Chondrocyte (in vitro differentiated cells): ENCODE measurements at regions not wholly inside any gene's neighbourhood (a gene's known extent, or its start where the extent isn't known, plus 50 kb on each side); places are given as distances from the start of the nearest gene placed in this dataset.

Experiments
- DNase-seq: peaks from one replicate; pipeline ENCODE4 v3.0.0; 2021; ENCODE audit warnings: mixed read lengths, low spot score
- H3K27ac Mint-ChIP-seq: one replicate; pipeline ENCODE4 v1.8.0; 2021; ENCODE audit warnings: mild to moderate bottlenecking, moderate library complexity, mixed read lengths; ENCODE audit not compliant: unreplicated experiment
- H3K27me3 Mint-ChIP-seq: 2 replicates; pipeline ENCODE4 v1.8.0; 2021; ENCODE audit warnings: low read depth, mixed read lengths
- H3K36me3 Mint-ChIP-seq: 2 replicates; pipeline ENCODE4 v1.8.0; 2021; ENCODE audit warnings: low read depth, mixed read lengths
- H3K4me1 Mint-ChIP-seq: 2 replicates; pipeline ENCODE4 v1.8.0; 2021; ENCODE audit warnings: low read depth, mild to moderate bottlenecking, mixed read lengths
- H3K4me3 Mint-ChIP-seq: one replicate; pipeline ENCODE4 v1.8.0; 2021; ENCODE audit warnings: mild to moderate bottlenecking, moderate library complexity, mixed read lengths; ENCODE audit not compliant: unreplicated experiment
- H3K9me3 Mint-ChIP-seq: 2 replicates; pipeline ENCODE4 v1.8.0; 2021; ENCODE audit warnings: low read depth, mixed read lengths
- TF ChIP-seq, protein P1 (sequence below): fragments of 200-600 bp; sonication (generic); IDR thresholded peaks from 2 replicates; pipeline ENCODE4 v1.5.0; 2021; ENCODE audit warnings: antibody characterized with exemption, mild to moderate bottlenecking, moderate library complexity

DNA sequence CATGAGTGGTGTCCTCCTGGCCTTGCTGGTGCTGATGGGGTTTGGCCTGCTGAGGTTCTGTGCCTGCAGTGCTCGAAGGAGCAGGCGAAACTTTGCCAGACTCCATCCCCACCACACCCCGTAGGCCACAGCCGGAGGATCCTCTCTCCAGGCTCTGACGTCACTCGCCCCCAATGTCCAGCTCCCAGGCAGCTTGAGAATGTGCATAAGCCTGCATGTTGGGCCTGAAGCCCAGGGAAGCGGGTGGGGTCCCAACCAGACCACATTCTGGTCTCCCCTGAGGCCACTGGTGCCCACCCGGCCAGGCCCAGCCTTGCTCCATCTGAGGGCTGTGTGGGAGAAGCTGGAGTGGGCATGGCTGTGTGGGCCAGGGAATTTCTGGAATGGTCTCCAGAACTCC is 109.8 kb downstream of the ASB7 start:
- H3K4me3 Mint-ChIP-seq = no peak overlapping the region
- no peak overlapping the region for H3K27ac Mint-ChIP-seq
- H3K4me1 Mint-ChIP-seq = peaks cover 5% of the 10 kb centered on the region
- no peak for DNase-seq
- H3K36me3 Mint-ChIP-seq = no peaks in the 10 kb centered on the region
- no peaks in the 10 kb centered on the region for H3K9me3 Mint-ChIP-seq
- TF ChIP-seq, protein P1, sequence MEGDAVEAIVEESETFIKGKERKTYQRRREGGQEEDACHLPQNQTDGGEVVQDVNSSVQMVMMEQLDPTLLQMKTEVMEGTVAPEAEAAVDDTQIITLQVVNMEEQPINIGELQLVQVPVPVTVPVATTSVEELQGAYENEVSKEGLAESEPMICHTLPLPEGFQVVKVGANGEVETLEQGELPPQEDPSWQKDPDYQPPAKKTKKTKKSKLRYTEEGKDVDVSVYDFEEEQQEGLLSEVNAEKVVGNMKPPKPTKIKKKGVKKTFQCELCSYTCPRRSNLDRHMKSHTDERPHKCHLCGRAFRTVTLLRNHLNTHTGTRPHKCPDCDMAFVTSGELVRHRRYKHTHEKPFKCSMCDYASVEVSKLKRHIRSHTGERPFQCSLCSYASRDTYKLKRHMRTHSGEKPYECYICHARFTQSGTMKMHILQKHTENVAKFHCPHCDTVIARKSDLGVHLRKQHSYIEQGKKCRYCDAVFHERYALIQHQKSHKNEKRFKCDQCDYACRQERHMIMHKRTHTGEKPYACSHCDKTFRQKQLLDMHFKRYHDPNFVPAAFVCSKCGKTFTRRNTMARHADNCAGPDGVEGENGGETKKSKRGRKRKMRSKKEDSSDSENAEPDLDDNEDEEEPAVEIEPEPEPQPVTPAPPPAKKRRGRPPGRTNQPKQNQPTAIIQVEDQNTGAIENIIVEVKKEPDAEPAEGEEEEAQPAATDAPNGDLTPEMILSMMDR = no peak
- no peaks in the 10 kb centered on the region for H3K27me3 Mint-ChIP-seq

DNA sequence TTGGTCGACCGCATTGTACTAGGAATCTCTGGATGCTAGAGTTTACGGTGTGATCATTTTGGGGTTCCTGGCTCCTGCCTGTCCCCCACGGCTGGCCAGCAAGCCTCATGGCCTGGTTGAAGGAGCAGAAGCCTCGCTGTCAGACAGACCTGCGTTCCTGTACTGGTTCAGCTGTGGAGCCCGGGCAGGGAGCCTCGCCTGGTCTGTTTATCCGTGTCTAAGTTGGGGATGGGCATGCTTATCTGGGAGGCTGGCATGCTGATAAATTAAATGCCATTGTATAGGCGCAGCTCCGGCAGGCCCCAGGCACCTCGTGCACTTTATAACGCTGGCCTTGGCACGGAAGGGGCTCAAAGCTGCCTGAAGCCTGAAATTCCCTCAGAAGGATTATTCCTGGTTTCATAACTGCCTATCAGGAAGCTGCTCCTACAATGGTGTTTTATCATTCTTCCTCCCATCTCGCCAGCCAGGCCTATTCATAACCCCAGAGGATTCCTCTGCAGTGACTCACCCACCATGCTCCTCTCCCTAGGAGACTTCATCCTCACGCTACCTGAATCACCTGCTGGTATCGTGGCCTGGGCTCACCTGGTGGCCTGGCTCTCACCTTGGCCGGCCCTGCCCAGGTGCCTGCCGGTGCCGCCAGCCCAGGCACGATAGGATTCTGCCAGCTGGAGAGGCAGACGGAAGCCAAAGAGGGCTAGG is 110.9 kb downstream of the ASB7 start:
- TF ChIP-seq, protein P1 = no peak
- H3K27me3 Mint-ChIP-seq = no peaks in the 10 kb centered on the region
- no peak for DNase-seq
- H3K4me1 Mint-ChIP-seq = peaks cover 5% of the 10 kb centered on the region
- H3K27ac Mint-ChIP-seq = no peak overlapping the region
- H3K36me3 Mint-ChIP-seq = no peaks in the 10 kb centered on the region
- H3K4me3 Mint-ChIP-seq = no peak overlapping the region
- no peaks in the 10 kb centered on the region for H3K9me3 Mint-ChIP-seq

DNA sequence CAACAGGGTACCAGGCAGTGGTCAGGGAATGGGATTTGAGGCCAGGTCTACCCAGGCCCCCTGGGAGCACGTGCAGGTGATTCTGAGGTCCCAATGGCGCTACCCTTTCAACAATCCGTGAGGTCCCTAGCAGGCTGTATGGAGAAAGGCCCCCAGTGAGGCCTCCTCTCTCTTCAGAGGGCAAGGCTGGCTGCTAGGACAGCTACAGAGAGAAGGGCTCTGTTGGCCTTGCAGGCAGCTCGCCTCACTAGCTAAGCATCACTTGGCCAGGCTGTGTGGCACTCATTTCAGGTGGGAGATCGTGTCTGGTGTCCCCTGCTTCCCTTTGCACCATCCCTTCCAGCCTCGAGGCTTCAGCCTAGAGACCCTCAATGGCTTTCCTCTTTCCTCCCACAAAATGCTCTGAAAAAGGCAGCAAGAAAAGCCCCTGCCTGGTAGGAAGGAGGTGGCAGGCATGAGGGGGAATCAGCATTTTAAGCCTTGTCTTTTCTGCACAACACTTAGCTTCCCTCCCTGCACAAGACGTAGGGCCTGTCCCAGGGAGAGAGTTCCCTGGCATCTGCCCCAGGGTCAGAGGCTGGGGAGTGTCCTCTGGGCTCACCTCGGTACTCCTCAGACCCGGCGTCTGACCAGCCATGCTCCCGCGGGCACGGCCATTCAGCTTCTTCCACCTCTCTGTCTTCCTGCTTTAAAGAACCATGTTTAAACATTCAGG is 111.8 kb downstream of the ASB7 start:
- Mint-ChIP-seq H3K4me3 (no peak overlapping the region), H3K9me3 (no peaks in the 10 kb centered on the region), H3K27me3 (no peaks in the 10 kb centered on the region), H3K27ac (no peak overlapping the region), H3K4me1 (peaks cover 5% of the 10 kb centered on the region), H3K36me3 (no peaks in the 10 kb centered on the region)
- TF ChIP-seq, protein P1 = no peak
- DNase-seq = no peak

DNA sequence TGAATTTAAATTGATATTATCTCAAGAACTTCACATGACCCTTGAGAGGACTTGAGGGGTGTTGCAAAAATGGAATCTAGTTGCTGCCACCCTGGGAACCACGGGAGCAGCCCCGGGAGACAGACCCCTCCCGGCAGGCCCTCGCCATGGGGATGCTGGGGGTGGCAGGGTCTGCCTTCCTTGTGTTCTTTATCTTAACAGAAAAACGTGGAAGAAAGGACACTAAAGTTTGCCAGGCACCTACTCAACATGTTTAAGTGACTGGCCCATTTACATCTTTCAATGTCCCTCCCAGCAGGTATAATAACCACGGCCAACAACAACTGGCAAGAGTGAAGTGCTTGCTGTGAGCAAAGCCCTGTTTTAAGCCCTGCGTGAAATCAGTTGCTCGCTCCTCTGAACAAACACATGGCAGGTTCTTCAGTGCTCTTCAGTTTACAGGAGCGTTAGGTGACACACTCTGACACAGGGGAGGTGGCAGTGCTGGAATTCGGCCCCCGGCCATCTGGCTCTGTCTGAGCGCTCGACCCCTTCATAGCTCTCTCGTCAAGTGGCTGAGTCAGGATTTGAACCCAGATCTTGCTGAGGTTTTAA is 112.5 kb downstream of the ASB7 start:
- DNase-seq = no peak
- no peaks in the 10 kb centered on the region for H3K27me3 Mint-ChIP-seq
- H3K27ac Mint-ChIP-seq = no peak overlapping the region
- H3K4me1 Mint-ChIP-seq = peaks cover 5% of the 10 kb centered on the region
- no peak overlapping the region for H3K4me3 Mint-ChIP-seq
- H3K36me3 Mint-ChIP-seq = no peaks in the 10 kb centered on the region
- no peaks in the 10 kb centered on the region for H3K9me3 Mint-ChIP-seq
- TF ChIP-seq, protein P1 = no peak

DNA sequence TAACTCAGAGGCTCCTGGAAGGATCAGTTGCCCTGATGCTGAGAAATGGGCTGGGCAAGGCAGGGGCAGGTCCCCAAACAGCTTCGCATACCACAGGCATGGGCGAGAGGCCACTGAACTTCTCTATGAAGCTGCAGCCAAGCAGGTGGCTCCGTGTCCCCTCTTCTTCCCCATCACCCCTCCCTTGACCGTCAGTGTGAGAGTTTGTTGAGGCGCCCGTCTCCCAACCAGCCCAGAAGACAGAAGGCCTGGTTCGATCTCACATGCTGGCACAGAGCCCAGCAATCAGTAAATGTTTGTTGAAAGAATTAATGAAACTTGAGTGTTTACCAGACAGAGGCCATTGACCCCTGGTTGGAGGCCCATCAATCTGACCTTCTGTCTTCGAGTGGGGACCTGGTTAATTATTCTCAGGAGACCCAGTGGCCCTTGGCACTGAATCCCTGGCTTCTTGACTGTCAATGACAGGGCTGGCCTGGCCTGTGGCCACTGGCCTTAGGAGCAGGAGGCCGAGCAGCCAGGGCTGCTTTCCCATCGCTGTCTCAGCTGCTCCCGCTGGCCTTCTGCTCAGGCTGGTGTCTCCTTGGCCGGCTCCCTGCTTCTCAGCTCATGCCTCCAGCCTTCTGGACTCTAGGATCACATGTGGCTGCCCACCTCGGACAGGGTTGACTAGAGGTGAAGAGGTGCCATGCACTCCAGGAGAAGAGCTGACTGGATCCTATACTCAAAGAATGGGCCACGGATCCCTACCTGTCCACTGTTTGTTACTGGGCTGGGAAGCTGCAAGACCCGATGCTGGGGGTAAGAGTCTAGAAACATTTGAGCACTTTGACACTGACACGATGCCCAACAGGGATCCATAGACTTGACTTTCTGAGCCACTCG is 113.4 kb downstream of the ASB7 start:
- no peak overlapping the region for H3K4me3 Mint-ChIP-seq
- no peaks in the 10 kb centered on the region for H3K27me3 Mint-ChIP-seq
- H3K9me3 Mint-ChIP-seq = no peaks in the 10 kb centered on the region
- peaks cover 10% of the 10 kb centered on the region for H3K4me1 Mint-ChIP-seq
- no peak for DNase-seq
- no peaks in the 10 kb centered on the region for H3K36me3 Mint-ChIP-seq
- no peak overlapping the region for H3K27ac Mint-ChIP-seq
- TF ChIP-seq, protein P1 = no peak
